ENCODE measurements at regions not wholly inside any gene's neighbourhood (a gene's known extent, or its start where the extent isn't known, plus 50 kb on each side); places are given as distances from the start of the nearest gene placed in this dataset.

- FAIRE-seq: no peak
Observed at GRCh38 chr4:83692028-83692427, 156.1 kb downstream of the GPAT3 start.

DNA sequence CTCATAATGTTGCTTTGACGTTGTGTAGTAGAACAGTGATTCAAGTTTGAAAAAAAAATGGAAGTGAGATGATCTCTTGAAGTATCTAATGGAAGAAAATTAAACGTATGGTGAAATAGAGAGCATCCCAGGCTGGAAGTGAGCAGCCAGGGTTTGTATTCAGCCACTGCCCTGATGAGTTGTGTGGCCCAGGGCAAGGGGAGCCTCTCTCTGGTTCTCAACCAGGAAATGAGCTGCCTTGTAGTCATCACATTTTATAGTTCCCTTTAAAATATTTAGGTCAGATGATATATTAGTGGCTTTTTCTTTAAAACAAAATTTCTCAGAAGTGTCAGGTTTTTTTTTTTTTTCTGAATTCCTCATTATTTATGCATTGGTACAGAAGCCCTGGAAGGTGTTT is 150.3 kb downstream of the GPAT3 start:
- no peak for FAIRE-seq

GRCh38 chr4:83679692-83680091 is 143.8 kb downstream of the GPAT3 start:
- FAIRE-seq: no peak

DNA sequence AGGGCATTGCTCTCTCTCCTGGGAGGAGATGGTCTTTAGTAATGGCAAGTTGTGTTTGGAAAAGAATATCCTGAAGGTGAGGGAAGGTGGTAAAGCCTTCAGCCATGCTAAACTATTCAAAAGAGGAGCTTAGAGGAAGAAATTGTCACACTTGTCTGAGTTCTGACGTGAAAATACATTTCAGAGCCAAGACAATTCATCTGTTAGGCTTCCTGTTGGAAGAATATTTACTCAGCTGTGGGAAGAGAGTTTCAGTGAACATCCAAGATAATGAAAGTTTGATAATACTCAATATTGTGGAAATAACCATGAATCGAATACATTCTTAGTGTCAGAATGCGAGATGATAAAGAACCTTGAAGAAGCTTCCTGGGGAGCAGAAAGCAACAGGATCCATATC is 143.3 kb downstream of the GPAT3 start:
- FAIRE-seq: no peak

DNA sequence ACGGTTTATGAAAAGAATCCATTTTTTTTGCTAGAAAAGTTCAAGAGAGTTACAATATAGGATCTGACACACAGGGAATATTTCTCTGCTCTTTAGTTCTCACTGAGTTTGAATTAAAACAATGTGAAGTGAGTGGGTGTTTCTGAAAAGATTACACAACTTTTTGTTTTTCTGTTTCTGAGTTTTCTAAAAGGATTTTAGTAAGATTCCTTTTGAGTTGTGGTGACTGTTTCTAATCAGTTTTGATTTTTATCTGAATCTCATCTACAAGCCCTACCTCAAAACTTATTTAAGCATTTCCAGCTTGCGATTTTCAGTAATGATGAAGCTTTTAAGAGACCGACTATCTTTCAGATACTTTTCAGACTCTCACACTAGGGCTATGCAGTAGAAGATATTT is 141.7 kb downstream of the GPAT3 start:
- no peak for FAIRE-seq

- no peak for FAIRE-seq
Observed at GRCh38 chr4:83664741-83665140, 128.8 kb downstream of the GPAT3 start.

- FAIRE-seq: no peak
Observed at GRCh38 chr4:83664071-83664470, 128.2 kb downstream of the GPAT3 start.

DNA sequence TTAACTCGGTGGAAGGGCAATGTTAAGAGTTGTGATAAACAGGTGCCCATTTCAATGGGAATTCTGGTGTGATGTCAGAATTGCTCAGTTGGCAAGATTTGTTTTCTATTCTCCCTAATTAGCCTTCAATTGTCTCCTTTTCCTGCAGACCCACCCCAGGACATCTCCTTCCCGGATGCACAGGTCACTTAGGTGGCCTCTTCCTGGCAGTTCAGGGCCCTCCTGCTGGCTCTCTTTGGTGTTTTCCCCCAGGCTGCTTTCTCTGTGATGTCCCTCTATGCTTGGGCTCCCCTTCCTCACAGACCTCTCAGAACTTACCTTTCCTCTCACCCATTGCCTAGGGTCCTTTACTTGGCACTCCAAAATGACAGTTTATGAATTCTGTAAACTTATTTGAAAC is 126.3 kb downstream of the GPAT3 start:
- FAIRE-seq: no peak

DNA sequence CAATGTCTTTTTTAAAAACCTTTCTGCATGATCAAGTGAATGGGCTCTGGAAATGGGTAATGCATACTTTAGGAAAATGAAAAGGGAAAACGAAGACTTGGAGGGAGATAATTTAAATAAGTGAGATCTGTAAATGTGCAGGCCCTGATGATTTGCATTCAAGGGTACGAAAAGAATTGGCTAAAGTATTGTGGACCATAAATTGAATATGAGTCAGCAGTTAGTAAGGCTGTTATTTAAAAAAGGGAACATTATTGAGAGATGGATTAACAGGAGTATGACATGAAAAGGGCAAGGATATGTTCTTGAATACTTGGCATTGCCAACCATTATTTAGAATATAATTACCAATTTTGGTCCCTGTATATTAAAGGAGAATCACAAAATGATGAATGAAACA is 125.5 kb downstream of the GPAT3 start:
- FAIRE-seq: no peak

DNA sequence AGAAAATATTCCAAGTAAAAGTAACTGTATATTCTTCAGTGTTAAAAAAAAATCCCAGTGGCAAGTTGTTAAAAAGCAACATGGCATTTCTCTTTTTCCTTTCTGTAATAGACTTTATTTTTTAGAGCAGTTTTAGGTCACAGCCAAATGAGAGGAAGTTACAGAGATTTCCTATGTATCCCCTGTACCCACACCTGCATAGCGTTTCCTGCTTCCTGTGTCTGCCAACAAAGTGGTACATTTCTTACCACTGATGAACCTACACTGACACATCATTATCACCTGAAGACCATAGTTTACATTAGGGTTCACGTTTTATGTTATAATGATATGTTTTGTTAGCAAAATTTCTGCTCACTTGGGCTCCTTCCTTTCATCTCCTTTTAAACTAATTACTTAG is 124.7 kb downstream of the GPAT3 start:
- FAIRE-seq: no peak

DNA sequence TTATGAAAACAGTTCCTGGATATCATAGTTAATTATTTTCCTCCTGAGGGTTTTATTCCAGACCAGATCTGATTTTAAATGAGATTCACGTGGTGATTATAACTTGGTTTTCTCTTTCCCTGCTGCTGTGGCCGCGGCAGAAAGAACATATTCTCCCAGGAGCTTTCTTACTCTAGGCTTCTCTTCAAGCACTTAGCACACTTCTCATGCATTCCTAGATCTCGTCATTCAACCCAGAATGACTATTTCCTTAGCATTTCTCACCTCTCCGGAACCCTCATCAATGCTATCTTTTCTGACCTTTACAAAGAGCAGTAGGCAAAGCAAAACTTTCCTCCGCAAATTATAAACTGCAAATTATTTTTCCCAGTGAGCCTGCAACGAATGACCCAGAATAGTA is 122.9 kb downstream of the GPAT3 start:
- FAIRE-seq: no peak

- no peak for FAIRE-seq
Observed at GRCh38 chr4:83657336-83657735, 121.4 kb downstream of the GPAT3 start.

Data from G401.6 (cell line).